GM21390 (cell line): ENCODE measurements at regions not wholly inside any gene's neighbourhood (a gene's known extent, or its start where the extent isn't known, plus 50 kb on each side); places are given as distances from the start of the nearest gene placed in this dataset.

Source experiments
- ATAC-seq: cut with Tn5 transposase; IDR thresholded peaks from one replicate; pipeline ENCODE4 v1.9.1; 2021; ENCODE audit not compliant: unreplicated experiment

- no peak for ATAC-seq
Observed at GRCh38 chr7:18306696-18307095, 188.9 kb upstream of the HDAC9 start.

GRCh38 chr7:18308938-18309337 lies 186.6 kb upstream of the HDAC9 start:
- no peak for ATAC-seq

- no peak for ATAC-seq
Observed at GRCh38 chr7:18312482-18312881, 183.1 kb upstream of the HDAC9 start.

- ATAC-seq, result no peak
Observed at GRCh38 chr7:18313965-18314364, 181.6 kb upstream of the HDAC9 start.

GRCh38 chr7:18315241-18315640 lies 180.3 kb upstream of the HDAC9 start:
- no peak for ATAC-seq

- no peak for ATAC-seq
Observed at GRCh38 chr7:18317941-18318340, 177.6 kb upstream of the HDAC9 start.

GRCh38 chr7:18320422-18320821 lies 175.1 kb upstream of the HDAC9 start:
- ATAC-seq, result no peak

GRCh38 chr7:18320971-18321567 lies 174.5 kb upstream of the HDAC9 start:
- ATAC-seq, result peak; percentile 91

GRCh38 chr7:18330548-18330947 lies 165.0 kb upstream of the HDAC9 start:
- ATAC-seq, result no peak

GRCh38 chr7:18336626-18337025 lies 158.9 kb upstream of the HDAC9 start:
- ATAC-seq, result no peak

- no peak for ATAC-seq
Observed at GRCh38 chr7:18337048-18337809, 158.3 kb upstream of the HDAC9 start.

GRCh38 chr7:18338910-18339523 lies 156.5 kb upstream of the HDAC9 start:
- no peak for ATAC-seq

- no peak for ATAC-seq
Observed at GRCh38 chr7:18341756-18342155, 153.8 kb upstream of the HDAC9 start.

GRCh38 chr7:18343047-18343446 lies 152.5 kb upstream of the HDAC9 start:
- ATAC-seq, result no peak

- ATAC-seq, result no peak
Observed at GRCh38 chr7:18344536-18344935, 151.0 kb upstream of the HDAC9 start.

- ATAC-seq, result peak; percentile 66
Observed at GRCh38 chr7:18345641-18346234, 149.8 kb upstream of the HDAC9 start.

GRCh38 chr7:18347170-18347569 lies 148.4 kb upstream of the HDAC9 start:
- no peak for ATAC-seq

GRCh38 chr7:18350678-18351077 lies 144.9 kb upstream of the HDAC9 start:
- no peak for ATAC-seq

GRCh38 chr7:18352339-18353255 lies 143.0 kb upstream of the HDAC9 start:
- ATAC-seq, result peak; percentile 76

GRCh38 chr7:18353339-18353738 lies 142.2 kb upstream of the HDAC9 start:
- ATAC-seq, result no peak
